CD14-positive monocyte (primary cell): ENCODE measurements at regions not wholly inside any gene's neighbourhood (a gene's known extent, or its start where the extent isn't known, plus 50 kb on each side); places are given as distances from the start of the nearest gene placed in this dataset.

Experiments
- DNase-seq, 3 donors: peaks; one replicate each; pipeline ENCODE4 v3.0.0-alpha.2; 2011 to 2022
- H2AFZ ChIP-seq: 2 replicates; pipeline ENCODE4 v1.6.0; 2012; ENCODE audit warnings: mild to moderate bottlenecking, low read depth, low read length, inconsistent platforms; ENCODE audit not compliant: insufficient read depth, poor library complexity, severe bottlenecking
- H3K27ac ChIP-seq, 2 donors: 1 replicate in 1 of 2; 2 replicates in 1 of 2; pipeline ENCODE4 v1.5.1; 2012 to 2013; ENCODE audit warnings: low read length in 2 of 2, control low read depth in 1 of 2, inconsistent platforms in 1 of 2, low read depth in 1 of 2, mild to moderate bottlenecking in 1 of 2
- H3K27me3 ChIP-seq, 2 donors: one replicate each; pipeline versions ENCODE4 v1.6.0 to v1.6.1; 2011 to 2013; ENCODE audit warnings: low read length in 2 of 2; ENCODE audit not compliant: control insufficient read depth in 2 of 2, insufficient read depth in 2 of 2
- H3K36me3 ChIP-seq, 2 donors: replicated peaks in 1 of 2; 1 replicate in 1 of 2; 2 replicates in 1 of 2; pipeline versions ENCODE4 v1.5.1 to v1.6.1; 2012 to 2013; ENCODE audit warnings: low read length in 2 of 2, control low read depth in 1 of 2, inconsistent platforms in 1 of 2, mild to moderate bottlenecking in 1 of 2; ENCODE audit not compliant: insufficient read depth in 2 of 2, control insufficient read depth in 1 of 2
- H3K4me1 ChIP-seq, 2 donors: 1 replicate in 1 of 2; 2 replicates in 1 of 2; pipeline versions ENCODE4 v1.5.1 to v1.6.1; 2012 to 2013; ENCODE audit warnings: low read length in 2 of 2, control low read depth in 1 of 2, inconsistent platforms in 1 of 2, mild to moderate bottlenecking in 1 of 2, moderate library complexity in 1 of 2; ENCODE audit not compliant: insufficient read depth in 2 of 2, control insufficient read depth in 1 of 2
- H3K4me2 ChIP-seq: replicated peaks from 2 replicates; pipeline ENCODE3; 2012; ENCODE audit warnings: low read length, moderate library complexity, mild to moderate bottlenecking; ENCODE audit not compliant: poor library complexity, severe bottlenecking; ENCODE audit errors: extremely low read depth
- H3K4me3 ChIP-seq, 3 experiments: fragments of 200-600 bp in 1 of 3; sonication (generic) in 1 of 3; replicated peaks in 1 of 3; 1 replicate in 2 of 3; 2 replicates in 1 of 3; pipeline ENCODE4 v1.5.1; 2011 to 2013; ENCODE audit warnings: low read length in 3 of 3, mild to moderate bottlenecking in 3 of 3, control low read depth in 2 of 3, low read depth in 2 of 3, inconsistent platforms in 1 of 3, moderate library complexity in 1 of 3
- H3K79me2 ChIP-seq: 2 replicates; pipeline ENCODE4 v1.6.0; 2012; ENCODE audit warnings: mild to moderate bottlenecking, control low read depth, inconsistent platforms, low read length, moderate library complexity; ENCODE audit not compliant: insufficient read depth
- H3K9ac ChIP-seq: 2 replicates; pipeline ENCODE4 v1.6.0; 2017; ENCODE audit warnings: low read length, mild to moderate bottlenecking; ENCODE audit not compliant: insufficient read depth, poor library complexity, severe bottlenecking
- H3K9me3 ChIP-seq, 2 donors: replicated peaks in 1 of 2; 1 replicate in 1 of 2; 2 replicates in 1 of 2; pipeline versions ENCODE4 v1.5.1 to v1.6.1; 2012 to 2013; ENCODE audit warnings: low read length in 2 of 2, control low read depth in 1 of 2; ENCODE audit not compliant: control insufficient read depth in 1 of 2, insufficient read depth in 1 of 2
- H4K20me1 ChIP-seq: 2 replicates; pipeline ENCODE4 v1.6.0; 2012; ENCODE audit warnings: mild to moderate bottlenecking, low read length, control low read depth, moderate library complexity; ENCODE audit not compliant: insufficient read depth
- H3K27ac Mint-ChIP-seq, 7 donors: one replicate each; pipeline ENCODE4 v1.8.0; 2020; ENCODE audit warnings: mild to moderate bottlenecking in 7 of 7, mixed read lengths in 7 of 7, moderate library complexity in 6 of 7, inconsistent platforms in 2 of 7
- H3K27me3 Mint-ChIP-seq, 3 donors: one replicate each; pipeline ENCODE4 v1.8.0; 2021 to 2022; ENCODE audit warnings: low read depth in 3 of 3, mild to moderate bottlenecking in 3 of 3, mixed read lengths in 3 of 3, moderate library complexity in 3 of 3, inconsistent platforms in 1 of 3
- H3K36me3 Mint-ChIP-seq, 2 donors: one replicate each; pipeline ENCODE4 v1.8.0; 2020; ENCODE audit warnings: mixed read lengths in 2 of 2, inconsistent platforms in 1 of 2, mild to moderate bottlenecking in 1 of 2
- H3K4me1 Mint-ChIP-seq: one replicate; pipeline ENCODE4 v1.8.0; 2020; ENCODE audit warnings: mild to moderate bottlenecking, mixed read lengths
- H3K4me3 Mint-ChIP-seq, 2 donors: one replicate each; pipeline ENCODE4 v1.8.0; 2020; ENCODE audit warnings: mild to moderate bottlenecking in 2 of 2, mixed read lengths in 2 of 2, moderate library complexity in 1 of 2
- H3K9me3 Mint-ChIP-seq, 7 donors: one replicate each; pipeline ENCODE4 v1.8.0; 2020 to 2022; ENCODE audit warnings: mixed read lengths in 7 of 7, mild to moderate bottlenecking in 6 of 7, moderate library complexity in 6 of 7, inconsistent platforms in 2 of 7
- CTCF ChIP-seq: fragments of 200-600 bp; IDR thresholded peaks from one replicate; pipeline ENCODE4 v1.8.0; 2022; ENCODE audit warnings: antibody characterized with exemption, mild to moderate bottlenecking
- WGBS: methylation state at CpG from one replicate; pipeline ENCODE4 v1.1.5; 2013; ENCODE audit warnings: missing lambda C conversion rate; ENCODE audit not compliant: insufficient coverage; 5-methylcytosine and 5-hydroxymethylcytosine counted together
- intact Hi-C, 2 donors: fragments of 100-400 bp; cut with micrococcal nuclease; formaldehyde crosslinking; loops; one replicate each; pipeline versions ENCODE4 v1.15.0 to v1.15.1; 2023

GRCh38 chr11:70952191-70952590 lies 300.2 kb downstream of the SHANK2 start:
- Mint-ChIP-seq H3K9me3 (peaks cover 10 to 44% (median 19%) of the 10 kb centered on the region in 7 donors), H3K27me3 (peaks cover 0 to 2% (median under 1%) of the 10 kb centered on the region in 3 donors), H3K4me1 (no peaks in the 10 kb centered on the region), H3K4me3 (no peak overlapping the region), H3K36me3 (no peaks in the 10 kb centered on the region), H3K27ac (no peak overlapping the region)
- intact Hi-C loops, result no loop called here
- H3K9ac ChIP-seq, result no peak overlapping the region
- H2AFZ ChIP-seq, result no peak overlapping the region
- no peaks in the 10 kb centered on the region for H3K27me3 ChIP-seq
- H3K4me3 ChIP-seq, result no peak overlapping the region
- H3K36me3 ChIP-seq, result no peaks in the 10 kb centered on the region
- no peaks in the 10 kb centered on the region for H4K20me1 ChIP-seq
- no peak for TF ChIP-seq CTCF
- H3K27ac ChIP-seq, result no peak overlapping the region
- WGBS, result 95% methylated on average over 6 of the region's 8 CpGs
- no peaks in the 10 kb centered on the region for H3K4me1 ChIP-seq
- no peak overlapping the region for H3K4me2 ChIP-seq
- peaks cover 8 to 17% of the 10 kb centered on the region in 2 donors for H3K9me3 ChIP-seq
- no peak for DNase-seq
- no peaks in the 10 kb centered on the region for H3K79me2 ChIP-seq

- Histone ChIP-seq H3K9ac (no peak overlapping the region), H3K36me3 (no peaks in the 10 kb centered on the region), H3K4me2 (no peak overlapping the region), H3K4me3 (no peak overlapping the region), H4K20me1 (no peaks in the 10 kb centered on the region), H3K27ac (no peak overlapping the region), H2AFZ (no peak overlapping the region), H3K27me3 (no peaks in the 10 kb centered on the region), H3K4me1 (no peaks in the 10 kb centered on the region), H3K9me3 (peaks cover 8 to 17% of the 10 kb centered on the region in 2 donors), H3K79me2 (no peaks in the 10 kb centered on the region)
- no peak for TF ChIP-seq CTCF
- Mint-ChIP-seq H3K4me3 (no peak overlapping the region), H3K9me3 (peaks cover 8 to 36% (median 15%) of the 10 kb centered on the region in 7 donors), H3K4me1 (no peaks in the 10 kb centered on the region), H3K27ac (peak overlapping the region in 1 of 7 donors; percentile 67), H3K36me3 (no peaks in the 10 kb centered on the region), H3K27me3 (no peaks in the 10 kb centered on the region)
- 100% methylated on average over 2 of the region's 6 CpGs for WGBS
- intact Hi-C loops, result no loop called here
- no peak for DNase-seq
Observed at GRCh38 chr11:70953720-70954119, 298.7 kb downstream of the SHANK2 start.
